GM21576 (cell line): ENCODE measurements at regions not wholly inside any gene's neighbourhood (a gene's known extent, or its start where the extent isn't known, plus 50 kb on each side); places are given as distances from the start of the nearest gene placed in this dataset.
"Not testable (repeated sequence)": the region's sequence is repeated elsewhere in the genome, so short reads cannot be mapped to it uniquely, and the experiment has no call there.

Experiments used
- ATAC-seq: cut with Tn5 transposase; IDR thresholded peaks from one replicate; pipeline ENCODE4 v1.9.1; 2021; ENCODE audit warnings: mild to moderate bottlenecking, moderate library complexity; ENCODE audit not compliant: unreplicated experiment

- ATAC-seq, result no peak
Measured at GRCh38 chr7:113179313-113179712, 61.0 kb upstream of the SMIM30 start.

GRCh38 chr7:113176836-113177235 lies 58.5 kb upstream of the SMIM30 start:
- ATAC-seq, result no peak

GRCh38 chr7:113176180-113176579 lies 57.8 kb upstream of the SMIM30 start:
- ATAC-seq, result not testable (repeated sequence)

GRCh38 chr7:113175525-113176104 lies 57.3 kb upstream of the SMIM30 start:
- no peak for ATAC-seq

- no peak for ATAC-seq
Measured at GRCh38 chr7:113172726-113173125, 54.4 kb upstream of the SMIM30 start.

GRCh38 chr7:113170591-113170990 lies 52.2 kb upstream of the SMIM30 start:
- no peak for ATAC-seq
